ENCODE measurements at regions not wholly inside any gene's neighbourhood (a gene's known extent, or its start where the extent isn't known, plus 50 kb on each side); places are given as distances from the start of the nearest gene placed in this dataset.

GRCh38 chr13:106100171-106100919, 435.1 kb downstream of the EFNB2 start:
- TF ChIP-seq CTCF (IDR thresholded peaks at IDR 0.05; ENCODE audit: poor library complexity) (no peak), EZH2 (IDR thresholded peaks at IDR 0.05; ENCODE audit: borderline replicate concordance) (no peak), EZH2phosphoT487 (IDR thresholded peaks at IDR 0.05; ENCODE audit: low read depth, severe bottlenecking, unreplicated experiment) (no peak)

All from hepatocyte (in vitro differentiated cells).